HepG2 (cell line): ENCODE measurements at regions not wholly inside any gene's neighbourhood (a gene's known extent, or its start where the extent isn't known, plus 50 kb on each side); places are given as distances from the start of the nearest gene placed in this dataset.

Experiments
- AGO2 ChIP-seq: fragments of 200-400 bp; formaldehyde crosslinking; optimal IDR thresholded peaks from 2 replicates; pipeline ENCODE3; 2017; ENCODE audit warnings: mild to moderate bottlenecking, low read depth, low read length, moderate library complexity
- ATF7 ChIP-seq, 2 experiments: fragments of 450-650 bp in 1 of 2; sonication (generic) in 1 of 2; formaldehyde crosslinking in 1 of 2; IDR thresholded peaks; 2 replicates each; pipeline versions ENCODE4 v1.4.0 to v1.6.1; 2016 to 2020; ENCODE audit warnings: antibody characterized with exemption in 1 of 2, mild to moderate bottlenecking in 1 of 2, missing genetic modification reagents in 1 of 2
- BHLHE40 ChIP-seq: IDR thresholded peaks from 2 replicates; pipeline ENCODE4 v1.6.1; 2011; ENCODE audit warnings: low read length, improper control_type of control experiment
- EHMT2 ChIP-seq: fragments of 200-600 bp; sonication (generic); IDR thresholded peaks from 2 replicates; pipeline ENCODE4 v1.7.0; 2017; ENCODE audit warnings: antibody characterized with exemption, low read depth, low read length, borderline replicate concordance
- EZH2 ChIP-seq: conservative IDR thresholded peaks from 2 replicates; pipeline ENCODE4 v1.6.1; 2012; ENCODE audit warnings: mild to moderate bottlenecking, low read depth, low read length, moderate library complexity
- FOXA3 ChIP-seq: IDR thresholded peaks from 2 replicates; pipeline ENCODE4 v1.6.1; 2016; ENCODE audit warnings: missing genetic modification reagents, missing compliant biosample characterization
- HMG20B ChIP-seq: conservative IDR thresholded peaks from 2 replicates; pipeline ENCODE4 v1.6.1; 2016; ENCODE audit warnings: missing genetic modification reagents, missing compliant biosample characterization
- HMGXB4 ChIP-seq, 2 experiments: sonication (generic) in 1 of 2; formaldehyde crosslinking in 1 of 2; IDR thresholded peaks; 2 replicates each; pipeline versions ENCODE4 v1.4.0 to v1.6.1; 2018 to 2020; ENCODE audit warnings: missing genetic modification reagents in 2 of 2, borderline replicate concordance in 1 of 2, low read depth in 1 of 2, mild to moderate bottlenecking in 1 of 2, missing biosample characterization in 1 of 2
- LBX2 ChIP-seq: sonication (generic); formaldehyde crosslinking; IDR thresholded peaks from 2 replicates; pipeline ENCODE4 v1.5.0; 2020; ENCODE audit warnings: missing genetic modification reagents, mild to moderate bottlenecking, borderline replicate concordance
- MEIS1 ChIP-seq: sonication (generic); formaldehyde crosslinking; IDR thresholded peaks from 2 replicates; pipeline ENCODE4 v1.9.0; 2021; ENCODE audit warnings: mild to moderate bottlenecking, missing genetic modification reagents, moderate library complexity, borderline replicate concordance
- MYC ChIP-seq: sonication (generic); formaldehyde crosslinking; IDR thresholded peaks from 2 replicates; pipeline ENCODE4 v1.9.0; 2021; ENCODE audit warnings: missing genetic modification reagents, borderline replicate concordance
- PPARG ChIP-seq: conservative IDR thresholded peaks from 2 replicates; pipeline ENCODE4 v1.6.1; 2016; ENCODE audit warnings: missing biosample characterization, missing genetic modification reagents
- PTBP1 ChIP-seq: fragments of 200-400 bp; formaldehyde crosslinking; IDR thresholded peaks from 2 replicates; pipeline ENCODE4 v1.6.1; 2018; ENCODE audit warnings: low read length, low read depth; ENCODE audit not compliant: poor library complexity, severe bottlenecking
- REST ChIP-seq, 2 experiments: IDR thresholded peaks; 2 replicates each; pipeline ENCODE4 v1.6.1; 2011 to 2012; ENCODE audit warnings: low read length in 2 of 2, borderline replicate concordance in 1 of 2, low read depth in 1 of 2, mild to moderate bottlenecking in 1 of 2, moderate library complexity in 1 of 2
- SIN3B ChIP-seq: fragments of 150-350 bp; IDR thresholded peaks from 2 replicates; pipeline ENCODE4 v1.6.1; 2014; ENCODE audit warnings: low read length
- SMAD9 ChIP-seq: sonication (generic); formaldehyde crosslinking; IDR thresholded peaks from 2 replicates; pipeline ENCODE4 v1.5.1; 2020; ENCODE audit warnings: mild to moderate bottlenecking, missing genetic modification reagents
- TFAP4 ChIP-seq: sonication (generic); IDR thresholded peaks from 2 replicates; pipeline ENCODE4 v1.6.1; 2016; ENCODE audit warnings: low read depth, borderline replicate concordance
- ZBTB7B ChIP-seq: sonication (generic); formaldehyde crosslinking; IDR thresholded peaks from 2 replicates; pipeline ENCODE4 v1.4.0; 2020; ENCODE audit warnings: missing genetic modification reagents
- ZNF138 ChIP-seq: sonication (generic); formaldehyde crosslinking; IDR thresholded peaks from 2 replicates; pipeline ENCODE4 v1.5.0; 2020; ENCODE audit warnings: mild to moderate bottlenecking, low read depth, missing genetic modification reagents
- ZNF274 ChIP-seq: sonication (generic); formaldehyde crosslinking; IDR thresholded peaks from 2 replicates; pipeline ENCODE4 v1.5.1; 2020; ENCODE audit warnings: mild to moderate bottlenecking, missing genetic modification reagents
- ZNF446 ChIP-seq: sonication (generic); formaldehyde crosslinking; IDR thresholded peaks from 2 replicates; pipeline ENCODE4 v1.5.0; 2020; ENCODE audit warnings: mild to moderate bottlenecking, missing genetic modification reagents
- ZNF841 ChIP-seq: sonication (generic); formaldehyde crosslinking; IDR thresholded peaks from 2 replicates; pipeline ENCODE4 v1.8.1; 2023; ENCODE audit warnings: missing genetic modification reagents, borderline replicate concordance
- ZSCAN31 ChIP-seq: sonication (generic); formaldehyde crosslinking; IDR thresholded peaks from 2 replicates; pipeline ENCODE4 v1.5.0; 2020; ENCODE audit warnings: low read depth, mild to moderate bottlenecking, missing genetic modification reagents

- TF ChIP-seq HMG20B (CRISPR knock-in tag) (no peak), TFAP4 (peak; percentile 89), SIN3B (no peak), ZNF274 (CRISPR knock-in tag) (no peak), REST (IDR thresholded peaks at IDR 0.05; ENCODE audit: borderline replicate concordance in 1 of 2, low read depth in 1 of 2, low read length in 2 of 2) (no peak), LBX2 (CRISPR knock-in tag) (no peak), EZH2 (no peak), EHMT2 (no peak), HMGXB4 (CRISPR knock-in tag; IDR thresholded peaks at IDR 0.05; ENCODE audit: borderline replicate concordance in 1 of 2, low read depth in 1 of 2) (peak in 1 of 2 experiments; percentile 48; a peak in 1 of 4 replicates), PPARG (CRISPR knock-in tag) (0 out of 2 replicates have a peak, but pooled peaks have one; percentile 16), ZNF841 (no peak), ZNF446 (no peak), FOXA3 (CRISPR knock-in tag) (peak; percentile 38), BHLHE40 (no peak), ZSCAN31 (CRISPR knock-in tag) (no peak), SMAD9 (CRISPR knock-in tag) (no peak), MEIS1 (no peak), PTBP1 (no peak), ATF7 (IDR thresholded peaks at IDR 0.05) (no peak), ATF7 (CRISPR knock-in tag; IDR thresholded peaks at IDR 0.05) (no peak), ZNF138 (CRISPR knock-in tag) (no peak), MYC (CRISPR knock-in tag) (no peak), ZBTB7B (no peak), AGO2 (no peak)
Observed at GRCh38 chr2:74751981-74752851, 81.7 kb upstream of the HK2 start (continued).
